GM18502 (cell line): ENCODE measurements at regions not wholly inside any gene's neighbourhood (a gene's known extent, or its start where the extent isn't known, plus 50 kb on each side); places are given as distances from the start of the nearest gene placed in this dataset.

Source experiments
- ATAC-seq: cut with Tn5 transposase; IDR thresholded peaks from one replicate; pipeline ENCODE4 v1.9.1; 2021; ENCODE audit warnings: mild to moderate bottlenecking; ENCODE audit not compliant: unreplicated experiment, poor library complexity

- no peak for ATAC-seq
Observed at GRCh38 chr18:64240316-64240715, 91.4 kb upstream of the LINC00305 start.

GRCh38 chr18:64238076-64238475, 89.2 kb upstream of the LINC00305 start:
- ATAC-seq: no peak

- no peak for ATAC-seq
Observed at GRCh38 chr18:64234321-64234720, 85.4 kb upstream of the LINC00305 start.

GRCh38 chr18:64233851-64234250, 85.0 kb upstream of the LINC00305 start:
- no peak for ATAC-seq

GRCh38 chr18:64220941-64221340, 72.1 kb upstream of the LINC00305 start:
- no peak for ATAC-seq

GRCh38 chr18:64219517-64219916, 70.6 kb upstream of the LINC00305 start:
- ATAC-seq: no peak

GRCh38 chr18:64210401-64210949, 61.6 kb upstream of the LINC00305 start:
- ATAC-seq: no peak

GRCh38 chr18:64208516-64208915, 59.6 kb upstream of the LINC00305 start:
- ATAC-seq: no peak

GRCh38 chr18:64207820-64208219, 58.9 kb upstream of the LINC00305 start:
- no peak for ATAC-seq

- no peak for ATAC-seq
Observed at GRCh38 chr18:64203295-64203694, 54.4 kb upstream of the LINC00305 start.

GRCh38 chr18:64202863-64203262, 54.0 kb upstream of the LINC00305 start:
- no peak for ATAC-seq

GRCh38 chr18:64202210-64202836, 53.4 kb upstream of the LINC00305 start:
- ATAC-seq: no peak

- ATAC-seq: no peak
Observed at GRCh38 chr18:64201781-64202180, 52.9 kb upstream of the LINC00305 start.

- no peak for ATAC-seq
Observed at GRCh38 chr18:64199581-64199980, 50.7 kb upstream of the LINC00305 start.
